Fibroblast of gingiva (primary cell): ENCODE measurements at regions not wholly inside any gene's neighbourhood (a gene's known extent, or its start where the extent isn't known, plus 50 kb on each side); places are given as distances from the start of the nearest gene placed in this dataset.
"Not testable (repeated sequence)": the region's sequence is repeated elsewhere in the genome, so short reads cannot be mapped to it uniquely, and the experiment has no call there.

Source experiments
- DNase-seq: peaks from one replicate; pipeline ENCODE4 v3.0.0-alpha.2; 2011; ENCODE audit warnings: low read depth

GRCh38 chr6:57860481-57861315 is 543.3 kb downstream of the PRIM2 start:
- not testable (repeated sequence) for DNase-seq

GRCh38 chr6:57870083-57870482 is 552.7 kb downstream of the PRIM2 start:
- not testable (repeated sequence) for DNase-seq

DNA sequence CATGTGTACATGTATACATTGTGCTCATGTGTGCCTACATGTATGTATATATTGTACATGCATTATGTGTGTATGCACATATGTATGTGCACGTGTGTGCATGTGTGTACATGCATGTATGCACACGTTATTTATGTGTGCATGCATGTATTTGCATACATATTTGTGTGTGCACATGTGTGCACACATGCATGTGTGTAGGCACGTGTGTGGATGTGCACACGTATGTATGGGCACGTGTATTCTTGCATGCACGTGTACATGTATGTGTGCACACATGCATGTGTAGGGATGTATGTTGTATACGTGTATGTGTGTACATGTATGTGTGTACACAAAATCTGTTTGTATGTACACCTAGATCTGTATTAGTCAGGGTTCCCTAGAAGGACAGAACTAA is 556.0 kb downstream of the PRIM2 start:
- not testable (repeated sequence) for DNase-seq

DNA sequence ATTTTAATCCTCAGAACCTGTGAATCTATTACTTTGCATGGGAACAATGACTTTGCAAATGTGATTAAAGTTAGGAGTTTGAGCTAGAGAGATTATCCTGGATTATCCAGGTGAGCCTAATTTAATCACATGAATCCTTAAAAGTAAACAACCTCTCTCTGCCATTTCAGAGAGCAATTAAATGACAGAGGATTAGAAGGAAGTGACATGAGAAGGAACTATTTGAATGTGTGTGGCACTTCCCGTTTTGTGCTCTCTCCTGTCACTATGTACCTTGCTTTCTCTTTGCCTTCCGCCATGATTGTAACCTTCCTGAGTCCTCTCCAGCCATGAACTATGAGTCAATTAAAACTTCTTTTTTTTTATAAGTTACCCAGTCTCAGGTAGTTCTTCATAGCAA is 559.2 kb downstream of the PRIM2 start:
- DNase-seq = not testable (repeated sequence)

DNA sequence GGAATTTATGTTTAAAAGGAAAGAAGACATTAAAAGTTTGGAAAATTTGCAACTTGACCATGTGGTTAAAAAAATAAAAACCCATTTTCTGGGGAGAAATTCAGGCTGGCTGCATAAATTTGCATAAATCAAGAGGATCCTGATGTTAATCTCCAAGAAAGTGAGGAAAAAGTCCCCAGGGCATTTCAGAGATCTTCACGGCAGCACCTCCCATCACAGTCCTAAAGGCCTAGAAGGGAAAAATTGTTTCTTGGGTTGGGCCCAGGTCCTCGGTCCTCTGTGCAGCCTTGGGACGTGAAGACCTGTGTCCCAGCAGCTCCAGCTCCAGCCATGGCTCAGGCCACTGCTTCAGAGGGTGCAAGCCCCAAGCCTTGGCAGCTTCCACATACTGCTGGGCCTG is 560.3 kb downstream of the PRIM2 start:
- DNase-seq = not testable (repeated sequence)

- not testable (repeated sequence) for DNase-seq
Observed at GRCh38 chr6:57878792-57879191, 561.4 kb downstream of the PRIM2 start.

DNA sequence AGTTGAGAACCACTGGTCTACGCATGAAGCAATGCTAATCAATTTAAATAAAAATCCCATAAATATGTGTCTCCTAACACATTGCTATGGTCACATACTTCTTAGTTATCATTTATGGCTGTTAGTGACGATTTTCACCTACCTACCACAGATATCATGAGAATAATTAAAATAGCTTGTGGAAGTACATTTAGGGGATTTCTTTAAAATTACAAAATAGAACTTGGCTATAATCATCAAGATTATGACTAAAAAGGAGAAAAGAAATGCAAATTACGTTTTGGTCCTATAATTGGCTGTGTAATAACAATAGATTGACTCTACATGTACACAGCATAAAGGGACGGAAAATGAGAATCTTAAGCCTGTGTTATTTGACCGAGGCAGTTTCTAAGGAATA is 581.4 kb downstream of the PRIM2 start:
- not testable (repeated sequence) for DNase-seq

- DNase-seq = not testable (repeated sequence)
Observed at GRCh38 chr6:57900687-57901399, 583.4 kb downstream of the PRIM2 start.

GRCh38 chr6:57901445-57901844 is 584.0 kb downstream of the PRIM2 start:
- not testable (repeated sequence) for DNase-seq

DNA sequence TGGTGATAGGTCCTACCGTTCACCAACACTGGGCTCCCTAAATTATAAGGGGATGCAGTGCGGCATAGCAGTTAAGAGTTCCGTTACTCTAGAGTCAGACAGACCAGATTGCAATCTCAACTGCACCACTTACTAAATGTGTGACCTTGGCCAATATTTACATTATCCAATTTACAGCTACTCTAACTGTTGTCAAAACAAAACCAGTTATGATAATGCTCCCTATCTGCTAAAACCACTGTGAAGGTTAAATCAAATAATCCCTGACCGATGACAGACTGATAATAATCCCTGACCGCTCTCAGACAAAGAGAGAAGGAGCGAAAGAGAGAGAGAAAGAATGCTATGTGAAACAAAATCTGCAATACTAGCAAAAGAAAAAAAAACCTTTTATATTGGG is 586.9 kb downstream of the PRIM2 start:
- not testable (repeated sequence) for DNase-seq

- not testable (repeated sequence) for DNase-seq
Observed at GRCh38 chr6:57915300-57915699, 597.9 kb downstream of the PRIM2 start.

- DNase-seq = not testable (repeated sequence)
Observed at GRCh38 chr6:57942966-57943365, 625.5 kb downstream of the PRIM2 start.

DNA sequence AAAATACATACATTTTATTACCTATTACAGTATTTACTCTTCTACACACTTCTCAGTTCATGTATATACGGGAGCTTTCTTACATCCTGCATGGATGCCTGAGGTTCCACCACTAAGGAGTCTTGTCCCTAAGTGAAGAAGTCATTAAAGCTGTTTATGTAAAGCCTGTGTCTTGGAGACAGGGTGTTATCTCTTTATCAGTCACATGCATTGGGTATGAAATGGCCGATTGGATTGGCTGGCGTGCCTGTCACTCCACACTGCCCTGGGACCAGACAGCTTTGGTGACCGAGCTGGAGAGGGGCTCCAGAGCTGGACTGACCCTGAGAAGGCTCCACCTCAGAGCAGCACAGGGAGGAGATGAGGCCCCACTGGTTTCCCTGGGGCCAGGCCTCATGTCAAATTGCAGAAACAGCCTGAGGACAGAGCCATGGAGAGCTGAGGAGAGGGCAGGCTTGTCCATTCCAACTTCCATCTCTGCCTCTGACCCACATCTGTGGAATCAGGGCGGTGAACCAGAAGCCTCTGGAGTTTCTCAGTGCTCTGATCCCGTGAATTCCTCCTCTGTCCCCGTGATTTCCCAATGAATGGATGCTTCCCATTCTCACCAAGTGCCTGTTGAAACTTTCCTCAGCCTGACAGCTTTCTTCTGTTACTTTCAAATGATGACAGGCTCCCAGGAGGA is 628.8 kb downstream of the PRIM2 start:
- DNase-seq = not testable (repeated sequence)

GRCh38 chr6:57946769-57947091 is 629.3 kb downstream of the PRIM2 start:
- not testable (repeated sequence) for DNase-seq

DNA sequence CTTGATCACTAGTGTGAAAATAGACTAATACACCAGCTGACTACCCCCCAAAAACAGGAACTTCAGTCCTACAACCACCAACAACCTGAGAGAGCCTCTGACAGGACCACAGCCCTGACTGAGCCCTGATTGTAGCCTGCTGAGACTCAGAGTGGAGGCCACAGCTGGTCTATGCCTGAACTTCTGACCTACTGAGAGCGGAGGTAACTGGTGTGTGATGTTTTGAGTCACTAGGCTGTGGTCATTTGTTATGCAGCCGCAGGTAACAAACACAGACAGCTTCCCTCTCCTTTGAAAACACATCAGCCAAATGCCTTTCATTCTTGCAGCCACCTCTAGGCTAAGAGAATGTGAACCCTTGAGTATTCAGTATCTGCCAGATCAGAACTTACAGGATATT is 631.1 kb downstream of the PRIM2 start:
- not testable (repeated sequence) for DNase-seq

DNA sequence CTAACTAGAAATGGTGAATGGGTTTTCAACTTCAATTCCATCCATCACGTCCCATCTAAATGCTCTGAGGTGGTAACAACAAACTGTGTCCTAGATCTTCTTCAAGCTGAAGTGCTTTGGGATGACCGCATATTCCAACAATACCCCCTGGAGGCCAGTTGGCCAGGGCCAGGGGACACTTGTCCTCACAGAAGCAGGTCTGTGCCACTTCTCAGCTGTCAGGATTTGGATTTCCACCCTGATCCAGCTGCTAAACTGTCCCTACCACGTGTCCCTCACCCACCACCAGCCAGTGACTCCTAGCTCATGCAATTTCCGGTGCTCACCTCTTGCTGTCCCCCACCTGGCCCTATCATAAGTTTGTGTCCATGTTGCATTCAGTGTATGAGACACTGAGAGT is 633.0 kb downstream of the PRIM2 start:
- DNase-seq = not testable (repeated sequence)

DNA sequence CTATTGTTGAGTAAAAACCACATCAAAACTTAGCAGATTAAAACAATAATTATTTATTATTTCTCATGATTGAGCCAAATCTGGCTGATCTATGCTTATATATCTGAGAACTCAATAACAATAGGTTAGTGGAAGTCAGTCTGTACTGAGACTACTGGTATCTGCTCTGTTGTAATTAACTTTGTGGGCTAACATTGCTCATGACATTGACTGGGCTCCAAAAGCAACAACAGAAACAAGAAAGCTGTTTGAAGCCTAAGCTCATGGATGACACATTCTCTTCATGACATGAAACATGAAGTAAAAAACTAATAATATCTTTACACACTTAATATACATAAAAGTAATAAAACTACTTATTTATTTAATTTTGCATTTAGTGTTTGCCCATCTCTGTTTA is 649.3 kb downstream of the PRIM2 start:
- not testable (repeated sequence) for DNase-seq

- DNase-seq = not testable (repeated sequence)
Observed at GRCh38 chr6:57971956-57972355, 654.5 kb downstream of the PRIM2 start.

DNA sequence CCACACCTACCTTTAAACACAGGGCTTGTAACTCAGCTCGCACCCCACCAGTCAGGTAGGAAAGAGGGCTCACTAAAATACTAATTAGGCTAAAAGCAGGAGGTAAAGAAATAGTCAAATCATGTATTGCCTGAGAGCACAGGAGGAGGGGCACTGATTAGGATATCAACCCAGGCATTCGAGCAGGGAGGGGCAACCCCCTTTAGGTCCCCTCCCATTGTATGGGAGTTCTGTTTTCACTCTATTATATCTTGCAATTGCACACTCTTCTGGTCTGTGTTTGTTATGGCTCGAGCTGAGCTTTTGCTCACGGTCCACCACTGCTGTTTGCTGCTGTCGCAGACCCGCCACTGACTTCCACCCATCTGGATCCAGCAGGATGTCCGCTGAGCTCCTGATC is 657.2 kb downstream of the PRIM2 start:
- DNase-seq = no peak

DNA sequence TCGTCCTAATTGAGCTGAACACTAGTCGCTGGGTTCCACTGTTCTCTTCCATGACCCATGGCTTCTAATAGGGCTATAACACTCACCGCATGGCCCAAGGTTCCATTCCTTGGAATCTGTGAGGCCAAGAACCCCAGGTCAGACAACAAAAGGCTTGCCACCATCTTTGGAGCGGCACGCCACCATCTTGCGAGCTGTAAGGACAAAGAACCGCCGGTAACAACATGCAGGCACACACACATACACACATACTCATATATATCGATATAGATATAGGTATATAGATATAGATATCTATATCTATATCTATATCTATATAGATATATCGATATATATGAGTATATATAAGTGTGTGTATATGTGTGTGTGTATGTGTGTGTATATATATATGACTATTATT is 657.7 kb downstream of the PRIM2 start:
- not testable (repeated sequence) for DNase-seq

GRCh38 chr6:57976371-57976770 is 658.9 kb downstream of the PRIM2 start:
- DNase-seq = not testable (repeated sequence)

- not testable (repeated sequence) for DNase-seq
Observed at GRCh38 chr6:57983603-57984002, 666.2 kb downstream of the PRIM2 start.

DNA sequence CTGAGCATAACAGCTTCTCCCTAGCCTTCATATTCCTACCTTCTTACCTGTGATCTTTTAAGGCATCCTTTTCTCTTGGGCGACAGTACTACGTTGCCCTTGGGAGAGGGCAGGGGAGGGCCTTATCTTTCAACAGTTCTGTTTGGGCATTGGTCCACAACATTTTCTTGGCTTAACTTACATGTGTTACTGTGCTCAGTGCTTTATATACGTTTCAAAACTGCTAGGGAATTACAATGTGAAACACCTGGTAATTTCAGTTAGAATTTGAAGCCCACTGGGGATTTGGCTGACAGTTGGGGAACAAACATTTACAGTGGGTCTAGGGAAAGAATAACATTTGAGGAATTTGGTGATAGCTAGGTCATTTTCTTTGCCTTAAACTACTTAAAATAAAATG is 667.1 kb downstream of the PRIM2 start:
- not testable (repeated sequence) for DNase-seq
